Panc1 (cell line): ENCODE measurements at regions not wholly inside any gene's neighbourhood (a gene's known extent, or its start where the extent isn't known, plus 50 kb on each side); places are given as distances from the start of the nearest gene placed in this dataset.
A peak's percentile ranks its signal among the peaks of the same experiment; 100 is the strongest.

Experiments used
- ATAC-seq: fragments of 200-7000 bp; cut with Tn5 transposase; 2 replicates; pipeline ENCODE4 v1.9.1; 2020; ENCODE audit warnings: mild to moderate bottlenecking, moderate library complexity
- BruUV-seq: library from RNA; stranded (reverse); fragments of 400-500 nt; replicated peaks from 2 replicates; lab custom pipeline; 2021; lab: Mats Ljungman, UMichigan
- CTCF ChIA-PET: fragments of 300-600 bp; sonication (Branson Sonifier 250); formaldehyde crosslinking; loops from one replicate; lab custom pipeline; 2022; ENCODE audit warnings: antibody characterized with exemption; lab: Charles Lee
- POLR2A ChIA-PET: fragments of 300-600 bp; sonication (Branson Sonifier 250); formaldehyde crosslinking; loops from one replicate; lab custom pipeline; 2022; ENCODE audit warnings: antibody characterized with exemption; lab: Charles Lee
- DNase-seq: peaks from one replicate; pipeline ENCODE4 v3.0.0-alpha.2; 2010; ENCODE audit warnings: low read depth, low spot score
- H3K27ac ChIP-seq: 2 replicates; pipeline ENCODE4 v1.5.1; 2011; ENCODE audit warnings: mild to moderate bottlenecking, low read length, inconsistent platforms
- H3K27me3 ChIP-seq: fragments of 200-500 bp; sonication (Bioruptor generic); 2 replicates; pipeline ENCODE4 v1.6.0; 2014; ENCODE audit warnings: low read length, inconsistent platforms; ENCODE audit not compliant: control insufficient read depth, insufficient read depth
- H3K36me3 ChIP-seq: fragments of 200-500 bp; sonication (Bioruptor generic); 2 replicates; pipeline ENCODE4 v1.5.1; 2014; ENCODE audit warnings: inconsistent platforms, mild to moderate bottlenecking, low read length, moderate library complexity; ENCODE audit not compliant: control insufficient read depth, insufficient read depth
- H3K4me1 ChIP-seq: 2 replicates; pipeline ENCODE4 v1.5.1; 2011; ENCODE audit warnings: inconsistent platforms, mild to moderate bottlenecking, low read length, moderate library complexity; ENCODE audit not compliant: control insufficient read depth, insufficient read depth
- H3K4me3 ChIP-seq, 2 experiments: 2 replicates each; pipeline ENCODE4 v1.5.1; 2011 to 2012; ENCODE audit warnings: low read depth in 2 of 2, low read length in 2 of 2, mild to moderate bottlenecking in 2 of 2, inconsistent platforms in 1 of 2, moderate library complexity in 1 of 2
- H3K9me3 ChIP-seq: fragments of 200-500 bp; sonication (Bioruptor generic); 2 replicates; pipeline ENCODE4 v1.5.1; 2014; ENCODE audit warnings: low read depth, mild to moderate bottlenecking, inconsistent platforms, low read length, moderate library complexity; ENCODE audit not compliant: control insufficient read depth, insufficient read depth
- CTCF ChIP-seq: fragments of 450-650 bp; IDR thresholded peaks from 2 replicates; pipeline ENCODE4 v1.5.1; 2017; ENCODE audit warnings: mild to moderate bottlenecking
- POLR2AphosphoS5 ChIP-seq: IDR thresholded peaks from 2 replicates; pipeline ENCODE4 v1.6.1; 2012; ENCODE audit warnings: mild to moderate bottlenecking, low read depth, low read length, moderate library complexity
- REST ChIP-seq, 2 experiments: IDR thresholded peaks; 2 replicates each; pipeline ENCODE4 v1.6.1; 2011 to 2012; ENCODE audit warnings: low read depth in 2 of 2, control low read depth in 1 of 2, low read length in 1 of 2, mild to moderate bottlenecking in 1 of 2, moderate library complexity in 1 of 2; ENCODE audit not compliant: insufficient read depth in 1 of 2
- SIN3A ChIP-seq: IDR thresholded peaks from 2 replicates; pipeline ENCODE4 v1.6.1; 2012; ENCODE audit warnings: low read depth, mild to moderate bottlenecking, low read length, moderate library complexity, borderline replicate concordance; ENCODE audit not compliant: insufficient read depth
- TCF7L2 ChIP-seq: IDR thresholded peaks from 2 replicates; pipeline ENCODE4 v1.6.1; 2011; ENCODE audit warnings: mild to moderate bottlenecking, low read depth, low read length, inconsistent platforms
- in situ Hi-C: cut with HindIII; loops from 2 replicates; pipeline ENCODE4 v1.10.0; 2016; ENCODE audit warnings: low sequenced_read_pairs, low pct_unique_long_range_greater_than_20kb
- intact Hi-C: fragments of 100-400 bp; cut with micrococcal nuclease; formaldehyde crosslinking; loops from one replicate; pipeline ENCODE4 v1.10.0; 2022; ENCODE audit not compliant: unreplicated experiment

- no peaks in the 10 kb centered on the region for H3K4me1 ChIP-seq
- CTCF ChIA-PET: interaction anchor here (0.6 to 1.4 kb wide), 4 partner anchors 47 to 601 kb away, joined by 3 to 7 read pairs (median 4); no protein-coding TSS in a partner anchor
- no peak overlapping the region for H3K4me3 ChIP-seq
- no peaks in the 10 kb centered on the region for H3K27me3 ChIP-seq
- ATAC-seq: no peak
- H3K36me3 ChIP-seq: no peaks in the 10 kb centered on the region
- intact Hi-C loops: loop anchor here (2.0 kb wide), 1 partner anchor 600 kb away; no protein-coding TSS in a partner anchor
- in situ Hi-C loops: no loop called here
- no peak for DNase-seq
- H3K27ac ChIP-seq: no peak overlapping the region
- POLR2A ChIA-PET: interaction anchor here (0.5 kb wide), 1 partner anchor 245 kb away, joined by 17 read pairs; no protein-coding TSS in a partner anchor
- peak; percentile 65; the same call in 1 of the 2 replicates for TF ChIP-seq CTCF
- no peak for TF ChIP-seq POLR2AphosphoS5
- TF ChIP-seq SIN3A: no peak
- no peak for TF ChIP-seq TCF7L2
- H3K9me3 ChIP-seq: no peaks in the 10 kb centered on the region
- no TSS peak for BruUV-seq
These were observed 246.1 kb downstream of the REEP3 start for GRCh38 chr10:63767138-63767801.

GRCh38 chr10:63769367-63769766, 248.2 kb downstream of the REEP3 start:
- TF ChIP-seq SIN3A (no peak), TCF7L2 (no peak), CTCF (no peak), POLR2AphosphoS5 (no peak), REST (IDR thresholded peaks at IDR 0.05; ENCODE audit: insufficient read depth in 1 of 2, low read depth in 2 of 2, low read length in 1 of 2) (no peak)
- POLR2A ChIA-PET: interaction anchor here (0.6 kb wide), 1 partner anchor 117 kb away, joined by 7 read pairs; no protein-coding TSS in a partner anchor
- DNase-seq (no peak), ATAC-seq (no peak)
- intact Hi-C loops: no loop called here
- H3K36me3 ChIP-seq: no peaks in the 10 kb centered on the region
- H3K9me3 ChIP-seq: no peaks in the 10 kb centered on the region
- no peak overlapping the region for H3K4me3 ChIP-seq
- in situ Hi-C loops: no loop called here
- H3K27ac ChIP-seq: no peak overlapping the region
- no peaks in the 10 kb centered on the region for H3K4me1 ChIP-seq
- CTCF ChIA-PET: no interaction called here
- peaks cover 15% of the 10 kb centered on the region for H3K27me3 ChIP-seq
- BruUV-seq: no TSS peak
